ENCODE measurements at regions not wholly inside any gene's neighbourhood (a gene's known extent, or its start where the extent isn't known, plus 50 kb on each side); places are given as distances from the start of the nearest gene placed in this dataset.

- Mint-ChIP-seq H3K9me3 (peaks cover 19% of the 10 kb centered on the region), H3K4me1 (peaks cover 12% of the 10 kb centered on the region), H3K27ac (no peak overlapping the region), H3K4me3 (no peak overlapping the region), H3K36me3 (peaks cover 14% of the 10 kb centered on the region), H3K27me3 (ENCODE audit: low read depth) (no peaks in the 10 kb centered on the region)
- ATAC-seq (peak; percentile 67), DNase-seq (ENCODE audit: low spot score) (no peak)
- ChIA-PET POLR2A (interaction anchor here (0.7 kb wide), 2 partner anchors 171 to 504 kb away, joined by 4 to 5 read pairs; no protein-coding TSS in a partner anchor), CTCF (interaction anchor here (0.7 to 1.3 kb wide), 2 partner anchors 58 to 119 kb away, joined by 3 to 6 read pairs; no protein-coding TSS in a partner anchor)
- TF ChIP-seq NR3C1 (CRISPR knock-in tag; conservative IDR thresholded peaks at IDR 0.05; ENCODE audit: low read depth): no peak
- TF ChIP-seq ZNF121 (CRISPR knock-in tag; IDR thresholded peaks at IDR 0.05): no peak
- TF ChIP-seq USF2 (CRISPR knock-in tag; IDR thresholded peaks at IDR 0.05): no peak
- TF ChIP-seq ZBTB21 (CRISPR knock-in tag; IDR thresholded peaks at IDR 0.05; ENCODE audit: borderline replicate concordance): no peak
- no peak for TF ChIP-seq ETV6 (CRISPR knock-in tag; IDR thresholded peaks at IDR 0.05)
- TF ChIP-seq, protein P1, sequence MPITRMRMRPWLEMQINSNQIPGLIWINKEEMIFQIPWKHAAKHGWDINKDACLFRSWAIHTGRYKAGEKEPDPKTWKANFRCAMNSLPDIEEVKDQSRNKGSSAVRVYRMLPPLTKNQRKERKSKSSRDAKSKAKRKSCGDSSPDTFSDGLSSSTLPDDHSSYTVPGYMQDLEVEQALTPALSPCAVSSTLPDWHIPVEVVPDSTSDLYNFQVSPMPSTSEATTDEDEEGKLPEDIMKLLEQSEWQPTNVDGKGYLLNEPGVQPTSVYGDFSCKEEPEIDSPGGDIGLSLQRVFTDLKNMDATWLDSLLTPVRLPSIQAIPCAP (CRISPR knock-in tag; IDR thresholded peaks at IDR 0.05): no peak
- no peak for TF ChIP-seq E2F4 (CRISPR knock-in tag; IDR thresholded peaks at IDR 0.05; ENCODE audit: borderline replicate concordance, low read depth)
- no peak for TF ChIP-seq NFATC4 (CRISPR knock-in tag; IDR thresholded peaks at IDR 0.05)
- TF ChIP-seq GTF2I (CRISPR knock-in tag; conservative IDR thresholded peaks at IDR 0.05): no peak
- TF ChIP-seq E2F1 (CRISPR knock-in tag; IDR thresholded peaks at IDR 0.05): no peak
These were observed 175.1 kb downstream of the ACER2 start for GRCh38 chr9:19583890-19584289.

DNA sequence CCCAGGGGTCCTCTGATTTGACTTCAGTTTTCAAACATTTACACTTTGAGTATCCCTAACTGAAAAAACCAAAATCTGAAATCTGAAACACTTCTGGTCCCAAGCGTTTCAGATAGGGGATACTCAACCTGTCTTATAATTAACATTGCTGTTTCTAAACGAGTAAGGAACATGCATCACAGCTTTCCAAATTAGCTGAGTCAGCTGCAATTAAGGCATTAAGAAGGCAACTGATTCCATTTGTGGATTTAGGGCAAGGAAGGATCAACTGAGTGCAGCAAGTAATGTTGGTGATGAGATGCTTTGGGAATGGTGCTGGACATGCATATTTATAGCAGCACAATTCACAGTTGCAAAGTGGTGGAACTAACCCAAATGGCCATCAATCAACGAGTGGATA, 168.6 kb downstream of the ACER2 start:
- ChIA-PET POLR2A (no interaction called here), CTCF (no interaction called here)
- H3K36me3 Mint-ChIP-seq: peaks cover 2% of the 10 kb centered on the region
- H3K4me1 Mint-ChIP-seq: peaks cover 10% of the 10 kb centered on the region
- no peaks in the 10 kb centered on the region for H3K27me3 Mint-ChIP-seq (ENCODE audit: low read depth)
- ATAC-seq: no peak
- peaks cover 3% of the 10 kb centered on the region; the same call in 1 of the 2 replicates for H3K9me3 Mint-ChIP-seq
- TF ChIP-seq ZNF317 (CRISPR knock-in tag; IDR thresholded peaks at IDR 0.05; ENCODE audit: borderline replicate concordance, low read depth) (no peak), ZNF512 (CRISPR knock-in tag; IDR thresholded peaks at IDR 0.05; ENCODE audit: borderline replicate concordance) (no peak), RORB (CRISPR knock-in tag; IDR thresholded peaks at IDR 0.05) (no peak), CREB1 (CRISPR knock-in tag; IDR thresholded peaks at IDR 0.05) (no peak), EMX1 (CRISPR knock-in tag; IDR thresholded peaks at IDR 0.05) (no peak)
- TF ChIP-seq, protein P2, sequence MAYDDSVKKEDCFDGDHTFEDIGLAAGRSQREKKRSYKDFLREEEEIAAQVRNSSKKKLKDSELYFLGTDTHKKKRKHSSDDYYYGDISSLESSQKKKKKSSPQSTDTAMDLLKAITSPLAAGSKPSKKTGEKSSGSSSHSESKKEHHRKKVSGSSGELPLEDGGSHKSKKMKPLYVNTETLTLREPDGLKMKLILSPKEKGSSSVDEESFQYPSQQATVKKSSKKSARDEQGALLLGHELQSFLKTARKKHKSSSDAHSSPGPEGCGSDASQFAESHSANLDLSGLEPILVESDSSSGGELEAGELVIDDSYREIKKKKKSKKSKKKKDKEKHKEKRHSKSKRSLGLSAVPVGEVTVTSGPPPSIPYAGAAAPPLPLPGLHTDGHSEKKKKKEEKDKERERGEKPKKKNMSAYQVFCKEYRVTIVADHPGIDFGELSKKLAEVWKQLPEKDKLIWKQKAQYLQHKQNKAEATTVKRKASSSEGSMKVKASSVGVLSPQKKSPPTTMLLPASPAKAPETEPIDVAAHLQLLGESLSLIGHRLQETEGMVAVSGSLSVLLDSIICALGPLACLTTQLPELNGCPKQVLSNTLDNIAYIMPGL (CRISPR knock-in tag; IDR thresholded peaks at IDR 0.05): no peak
- TF ChIP-seq, protein P3, sequence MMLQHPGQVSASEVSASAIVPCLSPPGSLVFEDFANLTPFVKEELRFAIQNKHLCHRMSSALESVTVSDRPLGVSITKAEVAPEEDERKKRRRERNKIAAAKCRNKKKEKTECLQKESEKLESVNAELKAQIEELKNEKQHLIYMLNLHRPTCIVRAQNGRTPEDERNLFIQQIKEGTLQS (CRISPR knock-in tag; conservative IDR thresholded peaks at IDR 0.05): no peak
- no peak overlapping the region for H3K27ac Mint-ChIP-seq
- no peak for DNase-seq (ENCODE audit: low spot score)
- no peak overlapping the region for H3K4me3 Mint-ChIP-seq

Measured in WTC11 (cell line).